GM10248 (cell line): ENCODE measurements at regions not wholly inside any gene's neighbourhood (a gene's known extent, or its start where the extent isn't known, plus 50 kb on each side); places are given as distances from the start of the nearest gene placed in this dataset.

Source experiments
- CTCF ChIA-PET: fragments of 300-600 bp; sonication (Branson Sonifier 250); formaldehyde crosslinking; extraction: SDS; loops from one replicate; lab custom pipeline; 2021; ENCODE audit warnings: antibody characterized with exemption; lab: Yijun Ruan, JAX
- POLR2A ChIA-PET: fragments of 350-650 bp; sonication (Branson Sonifier 250); formaldehyde crosslinking; extraction: SDS; loops from one replicate; lab custom pipeline; 2020; ENCODE audit warnings: antibody characterized with exemption; lab: Yijun Ruan, JAX
- DNase-seq: peaks from one replicate; pipeline ENCODE4 v3.0.0; 2012; ENCODE audit errors: extremely low spot score
- CTCF ChIP-seq: IDR thresholded peaks from 2 replicates; pipeline ENCODE4 v1.5.1; 2012; ENCODE audit warnings: mild to moderate bottlenecking, low read depth; ENCODE audit errors: extremely low read depth, missing control alignments, control extremely low read depth

DNA sequence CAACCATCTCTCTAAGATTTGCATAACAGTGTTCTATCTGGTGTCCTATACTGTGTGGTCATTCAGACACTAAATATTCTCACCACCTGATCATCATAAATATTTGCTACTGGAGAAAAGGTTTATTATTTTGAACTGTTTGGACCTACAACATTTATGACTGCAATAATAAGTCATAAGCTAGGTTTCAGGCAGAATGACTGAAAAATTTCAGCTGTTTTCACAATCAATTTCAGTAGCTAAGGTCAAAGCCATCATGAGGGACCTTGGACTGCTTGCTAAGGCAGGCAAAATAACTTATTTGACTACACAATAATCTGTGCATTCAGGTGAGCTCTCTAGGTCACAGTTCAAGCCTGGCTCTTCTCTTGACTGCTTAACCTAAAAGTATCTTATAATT is 425.5 kb upstream of the CDH2 start:
- no peak for TF ChIP-seq CTCF
- no peak for DNase-seq
- ChIA-PET CTCF (interaction anchor here (1.0 kb wide), 1 partner anchor 125 kb away, joined by 3 read pairs; no protein-coding TSS in a partner anchor), POLR2A (no interaction called here)

- DNase-seq, result no peak
- TF ChIP-seq CTCF, result no peak
- POLR2A ChIA-PET, result no interaction called here
- CTCF ChIA-PET, result no interaction called here
Measured at GRCh38 chr18:28594034-28594433, 417.1 kb upstream of the CDH2 start.

DNA sequence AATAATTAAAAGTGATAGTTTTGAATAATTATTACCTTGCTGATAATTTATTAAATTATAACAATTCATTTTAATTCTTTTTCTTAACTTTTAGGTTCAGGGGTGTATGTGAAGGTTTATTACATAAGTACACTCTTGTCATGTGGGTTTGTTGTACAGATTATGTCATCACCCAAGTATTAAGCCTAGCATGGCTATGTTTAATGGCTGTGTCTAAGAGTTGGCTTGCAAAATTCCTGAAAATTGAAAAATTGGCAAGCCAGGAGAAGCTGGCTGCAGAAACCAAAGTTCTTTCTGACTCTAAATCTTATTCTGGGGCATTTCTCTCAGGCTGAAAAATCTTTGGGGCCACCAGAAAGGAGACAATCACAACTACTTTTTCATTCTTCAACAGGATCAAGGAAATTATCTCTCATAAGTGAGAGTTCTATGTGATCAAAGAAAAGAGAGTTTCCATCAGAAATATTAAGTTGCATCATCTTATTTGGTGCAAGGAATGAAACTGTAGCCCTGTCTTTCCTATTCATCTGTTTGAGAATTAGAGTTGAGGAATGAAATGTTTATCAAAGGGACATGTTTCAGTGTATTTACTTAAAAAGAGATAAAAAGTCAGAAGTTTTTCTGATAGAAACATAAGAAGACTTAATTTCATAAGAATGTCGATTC is 412.1 kb upstream of the CDH2 start:
- POLR2A ChIA-PET, result no interaction called here
- DNase-seq, result no peak
- CTCF ChIA-PET, result no interaction called here
- no peak for TF ChIP-seq CTCF

DNA sequence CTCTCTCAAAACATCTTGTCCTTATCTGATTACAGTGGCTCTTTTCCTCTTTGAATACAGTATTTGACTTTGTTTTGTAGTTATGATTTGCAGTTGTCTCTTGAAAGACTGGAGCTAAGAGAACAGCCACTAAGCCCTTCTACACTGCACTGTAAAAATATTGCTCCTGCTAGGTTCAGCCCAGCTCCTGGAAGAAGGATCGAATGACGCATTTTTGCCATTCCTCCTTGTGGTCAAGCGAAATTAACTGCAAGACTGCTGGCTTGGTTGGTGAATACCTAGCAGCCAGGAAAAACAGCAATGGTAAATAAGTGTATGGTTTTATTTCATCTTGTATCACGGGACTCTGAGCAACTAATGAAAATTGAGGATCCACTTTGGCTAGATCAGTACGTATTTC is 407.8 kb upstream of the CDH2 start:
- CTCF ChIA-PET, result interaction anchor here (1.0 to 1.7 kb wide), 2 partner anchors 10 to 13 kb away, joined by 3 to 7 read pairs; no protein-coding TSS in a partner anchor
- POLR2A ChIA-PET, result no interaction called here
- no peak for TF ChIP-seq CTCF
- no peak for DNase-seq

DNA sequence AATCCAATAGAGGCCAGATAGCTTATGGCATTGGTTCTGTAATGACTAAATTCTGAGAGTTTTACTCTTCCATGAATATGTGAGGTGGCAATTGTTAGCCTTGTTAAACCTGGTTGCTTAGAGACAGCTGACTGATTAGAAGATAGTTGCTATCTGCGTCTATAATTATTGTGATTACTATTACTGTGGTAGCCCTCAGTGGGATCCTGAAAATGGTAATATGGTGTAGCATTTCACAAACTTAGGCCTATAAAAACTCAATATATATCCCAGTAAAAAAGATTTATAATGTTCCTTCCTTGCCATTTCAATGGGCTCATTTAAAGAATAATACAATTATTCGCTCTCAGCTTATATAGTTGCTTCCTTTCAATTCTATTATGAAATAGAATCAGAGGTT is 405.8 kb upstream of the CDH2 start:
- ChIA-PET CTCF (interaction anchor here (1.2 kb wide), 1 partner anchor 10 kb away, joined by 3 read pairs; no protein-coding TSS in a partner anchor), POLR2A (no interaction called here)
- no peak for TF ChIP-seq CTCF
- DNase-seq, result no peak

GRCh38 chr18:28581521-28582071 is 404.7 kb upstream of the CDH2 start:
- no peak for TF ChIP-seq CTCF
- ChIA-PET CTCF (interaction anchor here (1.2 kb wide), 1 partner anchor 9 kb away, joined by 3 read pairs; no protein-coding TSS in a partner anchor), POLR2A (no interaction called here)
- no peak for DNase-seq
